Mesendoderm (in vitro differentiated cells): ENCODE measurements at regions not wholly inside any gene's neighbourhood (a gene's known extent, or its start where the extent isn't known, plus 50 kb on each side); places are given as distances from the start of the nearest gene placed in this dataset.
"Not testable (repeated sequence)": the region's sequence is repeated elsewhere in the genome, so short reads cannot be mapped to it uniquely, and the experiment has no call there.

Source experiments
- DNase-seq: peaks from one replicate; pipeline ENCODE4 v3.0.0; 2013
- H2AK5ac ChIP-seq: 2 replicates; pipeline ENCODE4 v1.6.1; 2013; ENCODE audit warnings: low read length, inconsistent platforms
- H2BK120ac ChIP-seq: 2 replicates; pipeline ENCODE4 v1.6.1; 2013; ENCODE audit warnings: low read depth, mild to moderate bottlenecking, low read length, moderate library complexity, mixed read lengths
- H2BK15ac ChIP-seq: replicated peaks from 2 replicates; pipeline ENCODE4 v1.6.1; 2013; ENCODE audit warnings: low read depth, mild to moderate bottlenecking, moderate library complexity
- H2BK5ac ChIP-seq: 2 replicates; pipeline ENCODE4 v1.6.1; 2013; ENCODE audit warnings: low read length, inconsistent platforms
- H3K18ac ChIP-seq: 2 replicates; pipeline ENCODE4 v1.6.1; 2013; ENCODE audit warnings: mild to moderate bottlenecking, low read length, mixed read lengths
- H3K23ac ChIP-seq: one replicate; pipeline ENCODE4 v1.6.1; 2013; ENCODE audit warnings: low read length
- H3K27ac ChIP-seq: 2 replicates; pipeline ENCODE4 v1.5.1; 2013; ENCODE audit warnings: low read depth, mild to moderate bottlenecking, inconsistent platforms, low read length, moderate library complexity
- H3K27me3 ChIP-seq: 2 replicates; pipeline ENCODE4 v1.6.1; 2013; ENCODE audit warnings: low read length, control low read depth, mild to moderate bottlenecking, inconsistent platforms; ENCODE audit not compliant: insufficient read depth, poor library complexity
- H3K36me3 ChIP-seq: 2 replicates; pipeline ENCODE4 v1.6.1; 2013; ENCODE audit warnings: low read length, inconsistent platforms; ENCODE audit not compliant: control insufficient read depth, insufficient read depth
- H3K4ac ChIP-seq: one replicate; pipeline ENCODE4 v1.6.1; 2013; ENCODE audit warnings: low read depth, mild to moderate bottlenecking, low read length, moderate library complexity
- H3K4me1 ChIP-seq: 2 replicates; pipeline ENCODE4 v1.6.1; 2013; ENCODE audit warnings: low read depth, low read length, inconsistent platforms; ENCODE audit not compliant: control insufficient read depth
- H3K4me2 ChIP-seq: 2 replicates; pipeline ENCODE4 v1.6.1; 2013; ENCODE audit warnings: low read length
- H3K4me3 ChIP-seq: 2 replicates; pipeline ENCODE4 v1.5.1; 2013; ENCODE audit warnings: mild to moderate bottlenecking, low read length
- H3K56ac ChIP-seq: one replicate; pipeline ENCODE4 v1.6.1; 2013; ENCODE audit warnings: low read length
- H3K79me1 ChIP-seq: 2 replicates; pipeline ENCODE4 v1.6.1; 2013; ENCODE audit warnings: low read length, inconsistent platforms
- H3K79me2 ChIP-seq: 2 replicates; pipeline ENCODE4 v1.6.1; 2013; ENCODE audit warnings: mild to moderate bottlenecking, low read length; ENCODE audit not compliant: control insufficient read depth, insufficient read depth
- H3K9ac ChIP-seq: 2 replicates; pipeline ENCODE4 v1.6.1; 2013; ENCODE audit warnings: low read length, inconsistent platforms
- H4K5ac ChIP-seq: one replicate; pipeline ENCODE4 v1.6.1; 2013; ENCODE audit warnings: low read length
- H4K8ac ChIP-seq: one replicate; pipeline ENCODE4 v1.6.1; 2013; ENCODE audit warnings: low read depth, mild to moderate bottlenecking, control low read depth, low read length, moderate library complexity
- WGBS: extraction: QIAGEN DNeasy Blood & Tissue Kit; methylation state at CpG from one replicate; pipeline ENCODE4 v1.1.7; 2013; ENCODE audit warnings: low lambda C conversion rate, missing lambda C conversion rate; ENCODE audit not compliant: insufficient coverage; ENCODE audit errors: extremely low coverage; 5-methylcytosine and 5-hydroxymethylcytosine counted together

GRCh38 chr12:128103152-128103551 is 163.8 kb upstream of the TMEM132C start:
- H2BK5ac ChIP-seq = no peak overlapping the region
- H3K27me3 ChIP-seq = no peaks in the 10 kb centered on the region
- H3K4me3 ChIP-seq = no peak overlapping the region
- H3K4me2 ChIP-seq = no peak overlapping the region
- no peak overlapping the region for H4K8ac ChIP-seq
- H3K18ac ChIP-seq = no peak overlapping the region
- H2AK5ac ChIP-seq = no peak overlapping the region
- no peak overlapping the region for H3K23ac ChIP-seq
- WGBS = no CpG with 5 or more reads among the region's 6 CpGs
- DNase-seq = no peak
- no peaks in the 10 kb centered on the region for H3K79me1 ChIP-seq
- H3K4ac ChIP-seq = no peak overlapping the region
- H3K79me2 ChIP-seq = no peaks in the 10 kb centered on the region
- no peaks in the 10 kb centered on the region for H3K4me1 ChIP-seq
- H3K27ac ChIP-seq = no peak overlapping the region
- H4K5ac ChIP-seq = no peak overlapping the region
- no peak overlapping the region for H2BK15ac ChIP-seq
- no peaks in the 10 kb centered on the region for H3K36me3 ChIP-seq
- no peak overlapping the region for H3K56ac ChIP-seq
- H3K9ac ChIP-seq = no peak overlapping the region
- no peak overlapping the region for H2BK120ac ChIP-seq

GRCh38 chr12:128109236-128109635 is 157.7 kb upstream of the TMEM132C start:
- Histone ChIP-seq H3K27ac (no peak overlapping the region), H3K4me1 (no peaks in the 10 kb centered on the region), H3K9ac (no peak overlapping the region), H3K56ac (no peak overlapping the region), H2AK5ac (no peak overlapping the region), H3K23ac (no peak overlapping the region), H3K27me3 (no peaks in the 10 kb centered on the region), H3K36me3 (no peaks in the 10 kb centered on the region), H2BK5ac (no peak overlapping the region), H3K79me2 (no peaks in the 10 kb centered on the region), H2BK120ac (no peak overlapping the region), H3K18ac (no peak overlapping the region), H4K5ac (no peak overlapping the region), H3K79me1 (no peaks in the 10 kb centered on the region), H3K4ac (no peak overlapping the region), H3K4me3 (no peak overlapping the region), H3K4me2 (no peak overlapping the region), H2BK15ac (no peak overlapping the region), H4K8ac (no peak overlapping the region)
- DNase-seq = no peak
- WGBS = no CpG with 5 or more reads among the region's 10 CpGs

GRCh38 chr12:128109636-128110035 is 157.3 kb upstream of the TMEM132C start:
- Histone ChIP-seq H2BK5ac (no peak overlapping the region), H3K36me3 (no peaks in the 10 kb centered on the region), H3K18ac (no peak overlapping the region), H3K79me2 (no peaks in the 10 kb centered on the region), H2BK120ac (no peak overlapping the region), H3K4me1 (no peaks in the 10 kb centered on the region), H3K79me1 (no peaks in the 10 kb centered on the region), H3K27me3 (no peaks in the 10 kb centered on the region), H2BK15ac (no peak overlapping the region), H3K4ac (no peak overlapping the region), H2AK5ac (no peak overlapping the region), H3K23ac (no peak overlapping the region), H3K4me2 (no peak overlapping the region), H3K9ac (no peak overlapping the region), H3K4me3 (no peak overlapping the region), H3K56ac (no peak overlapping the region), H3K27ac (no peak overlapping the region), H4K8ac (no peak overlapping the region), H4K5ac (no peak overlapping the region)
- WGBS = no CpG with 5 or more reads among the region's 12 CpGs
- DNase-seq = no peak

GRCh38 chr12:128111333-128111732 is 155.6 kb upstream of the TMEM132C start:
- H3K23ac ChIP-seq = no peak overlapping the region
- peak; percentile 26 for DNase-seq
- no peaks in the 10 kb centered on the region for H3K79me2 ChIP-seq
- no peak overlapping the region for H4K5ac ChIP-seq
- no peak overlapping the region for H4K8ac ChIP-seq
- H3K9ac ChIP-seq = no peak overlapping the region
- no peak overlapping the region for H2BK5ac ChIP-seq
- no peaks in the 10 kb centered on the region for H3K27me3 ChIP-seq
- no peak overlapping the region for H3K4ac ChIP-seq
- no peak overlapping the region for H3K4me2 ChIP-seq
- no CpG with 5 or more reads among the region's 9 CpGs for WGBS
- H3K56ac ChIP-seq = no peak overlapping the region
- no peak overlapping the region for H2AK5ac ChIP-seq
- no peak overlapping the region for H3K27ac ChIP-seq
- H3K4me3 ChIP-seq = no peak overlapping the region
- H3K4me1 ChIP-seq = no peaks in the 10 kb centered on the region
- no peaks in the 10 kb centered on the region for H3K79me1 ChIP-seq
- no peak overlapping the region for H3K18ac ChIP-seq
- H2BK15ac ChIP-seq = no peak overlapping the region
- no peak overlapping the region for H2BK120ac ChIP-seq
- H3K36me3 ChIP-seq = no peaks in the 10 kb centered on the region

GRCh38 chr12:128111951-128112350 is 155.0 kb upstream of the TMEM132C start:
- H2BK5ac ChIP-seq = no peak overlapping the region
- no peak overlapping the region for H3K27ac ChIP-seq
- no CpG with 5 or more reads among the region's 5 CpGs for WGBS
- no peaks in the 10 kb centered on the region for H3K79me2 ChIP-seq
- H3K9ac ChIP-seq = no peak overlapping the region
- no peak overlapping the region for H3K4ac ChIP-seq
- no peak overlapping the region for H4K8ac ChIP-seq
- no peak overlapping the region for H2BK15ac ChIP-seq
- no peaks in the 10 kb centered on the region for H3K36me3 ChIP-seq
- H4K5ac ChIP-seq = no peak overlapping the region
- no peak overlapping the region for H3K56ac ChIP-seq
- H2BK120ac ChIP-seq = no peak overlapping the region
- no peaks in the 10 kb centered on the region for H3K27me3 ChIP-seq
- no peaks in the 10 kb centered on the region for H3K4me1 ChIP-seq
- H2AK5ac ChIP-seq = no peak overlapping the region
- DNase-seq = peak; percentile 71
- no peak overlapping the region for H3K23ac ChIP-seq
- H3K18ac ChIP-seq = no peak overlapping the region
- H3K79me1 ChIP-seq = no peaks in the 10 kb centered on the region
- no peak overlapping the region for H3K4me3 ChIP-seq
- no peak overlapping the region for H3K4me2 ChIP-seq

- H4K8ac ChIP-seq, H3K79me1 ChIP-seq, H3K4me2 ChIP-seq, H3K27ac ChIP-seq, H3K18ac ChIP-seq, H3K23ac ChIP-seq, H3K9ac ChIP-seq, H3K56ac ChIP-seq, H3K27me3 ChIP-seq, H3K4me3 ChIP-seq, H4K5ac ChIP-seq, H3K4me1 ChIP-seq, H2BK15ac ChIP-seq, H3K4ac ChIP-seq, H3K36me3 ChIP-seq, H3K79me2 ChIP-seq, H2AK5ac ChIP-seq, H2BK5ac ChIP-seq, H2BK120ac ChIP-seq: not testable (repeated sequence)
- WGBS = no CpG with 5 or more reads among the region's 5 CpGs
- DNase-seq = peak; percentile 60
These were observed 153.7 kb upstream of the TMEM132C start for GRCh38 chr12:128113250-128113649.
